HFFc6 (cell line): ENCODE measurements at regions not wholly inside any gene's neighbourhood (a gene's known extent, or its start where the extent isn't known, plus 50 kb on each side); places are given as distances from the start of the nearest gene placed in this dataset.

Experiments
- DNase-seq: peaks from one replicate; pipeline ENCODE4 v3.0.0-alpha.2; 2018
- H3K27ac Mint-ChIP-seq: 2 replicates; pipeline ENCODE4 v1.8.0; 2020; ENCODE audit warnings: mild to moderate bottlenecking, mixed read lengths
- H3K27me3 Mint-ChIP-seq: 2 replicates; pipeline ENCODE4 v1.8.0; 2021; ENCODE audit warnings: mild to moderate bottlenecking, moderate library complexity, mixed read lengths; ENCODE audit not compliant: insufficient read depth
- H3K36me3 Mint-ChIP-seq: 2 replicates; pipeline ENCODE4 v1.8.0; 2021; ENCODE audit warnings: low read depth, mixed read lengths
- H3K4me1 Mint-ChIP-seq: 2 replicates; pipeline ENCODE4 v1.8.0; 2020; ENCODE audit warnings: low read depth, mixed read lengths
- H3K4me3 Mint-ChIP-seq: 2 replicates; pipeline ENCODE4 v1.8.0; 2020; ENCODE audit warnings: mild to moderate bottlenecking, moderate library complexity, mixed read lengths
- H3K9me3 Mint-ChIP-seq: 2 replicates; pipeline ENCODE4 v1.8.0; 2020; ENCODE audit warnings: mild to moderate bottlenecking, mixed read lengths
- CTCF ChIP-seq: fragments of 200-600 bp; sonication (generic); IDR thresholded peaks from 2 replicates; pipeline ENCODE4 v1.5.0; 2021; ENCODE audit warnings: antibody characterized with exemption, mild to moderate bottlenecking

- no peak for DNase-seq
- H3K4me1 Mint-ChIP-seq, result no peaks in the 10 kb centered on the region
Measured at GRCh38 chr2:147223553-147224060, 621.2 kb upstream of the ACVR2A start.

GRCh38 chr2:147223119-147223518 is 621.7 kb upstream of the ACVR2A start:
- no peak for DNase-seq
- Mint-ChIP-seq H3K4me1 (no peaks in the 10 kb centered on the region), H3K36me3 (no peaks in the 10 kb centered on the region), H3K27ac (no peak overlapping the region), H3K27me3 (peaks cover 1% of the 10 kb centered on the region; the same call in 1 of the 2 replicates), H3K4me3 (no peak overlapping the region), H3K9me3 (peaks cover 52% of the 10 kb centered on the region)
- no peak for TF ChIP-seq CTCF

More at GRCh38 chr2:147223553-147224060, 621.2 kb upstream of the ACVR2A start:
- no peaks in the 10 kb centered on the region for H3K36me3 Mint-ChIP-seq
- no peak for TF ChIP-seq CTCF
- no peak overlapping the region for H3K27ac Mint-ChIP-seq
- H3K4me3 Mint-ChIP-seq, result no peak overlapping the region
- peaks cover 52% of the 10 kb centered on the region for H3K9me3 Mint-ChIP-seq
- H3K27me3 Mint-ChIP-seq, result peaks cover 1% of the 10 kb centered on the region; the same call in 1 of the 2 replicates

- no peaks in the 10 kb centered on the region for H3K4me1 Mint-ChIP-seq
- H3K9me3 Mint-ChIP-seq, result peaks cover 49% of the 10 kb centered on the region
- H3K4me3 Mint-ChIP-seq, result no peak overlapping the region
- no peak overlapping the region for H3K27ac Mint-ChIP-seq
- peaks cover 1% of the 10 kb centered on the region; the same call in 1 of the 2 replicates for H3K27me3 Mint-ChIP-seq
- DNase-seq, result no peak
- no peak for TF ChIP-seq CTCF
- no peaks in the 10 kb centered on the region for H3K36me3 Mint-ChIP-seq
Measured at GRCh38 chr2:147222506-147222905, 622.3 kb upstream of the ACVR2A start.

- Mint-ChIP-seq H3K27ac (no peak overlapping the region), H3K4me3 (no peak overlapping the region), H3K27me3 (no peaks in the 10 kb centered on the region), H3K36me3 (no peaks in the 10 kb centered on the region), H3K9me3 (peaks cover 56% of the 10 kb centered on the region), H3K4me1 (no peaks in the 10 kb centered on the region)
- TF ChIP-seq CTCF, result no peak
- no peak for DNase-seq
Measured at GRCh38 chr2:147214914-147215313, 629.9 kb upstream of the ACVR2A start.

GRCh38 chr2:147211484-147211883 is 633.3 kb upstream of the ACVR2A start:
- Mint-ChIP-seq H3K9me3 (peaks cover 42% of the 10 kb centered on the region), H3K4me1 (no peaks in the 10 kb centered on the region), H3K27ac (no peak overlapping the region), H3K27me3 (no peaks in the 10 kb centered on the region), H3K36me3 (no peaks in the 10 kb centered on the region), H3K4me3 (no peak overlapping the region)
- TF ChIP-seq CTCF, result no peak
- DNase-seq, result no peak

- H3K4me3 Mint-ChIP-seq, result no peak overlapping the region
- no peaks in the 10 kb centered on the region for H3K36me3 Mint-ChIP-seq
- no peaks in the 10 kb centered on the region for H3K27me3 Mint-ChIP-seq
- no peak for DNase-seq
- no peak for TF ChIP-seq CTCF
- no peaks in the 10 kb centered on the region for H3K4me1 Mint-ChIP-seq
- H3K27ac Mint-ChIP-seq, result no peak overlapping the region
- peaks cover 43% of the 10 kb centered on the region for H3K9me3 Mint-ChIP-seq
Measured at GRCh38 chr2:147204102-147204501, 640.7 kb upstream of the ACVR2A start.
